ENCODE measurements at regions not wholly inside any gene's neighbourhood (a gene's known extent, or its start where the extent isn't known, plus 50 kb on each side); places are given as distances from the start of the nearest gene placed in this dataset.

DNA sequence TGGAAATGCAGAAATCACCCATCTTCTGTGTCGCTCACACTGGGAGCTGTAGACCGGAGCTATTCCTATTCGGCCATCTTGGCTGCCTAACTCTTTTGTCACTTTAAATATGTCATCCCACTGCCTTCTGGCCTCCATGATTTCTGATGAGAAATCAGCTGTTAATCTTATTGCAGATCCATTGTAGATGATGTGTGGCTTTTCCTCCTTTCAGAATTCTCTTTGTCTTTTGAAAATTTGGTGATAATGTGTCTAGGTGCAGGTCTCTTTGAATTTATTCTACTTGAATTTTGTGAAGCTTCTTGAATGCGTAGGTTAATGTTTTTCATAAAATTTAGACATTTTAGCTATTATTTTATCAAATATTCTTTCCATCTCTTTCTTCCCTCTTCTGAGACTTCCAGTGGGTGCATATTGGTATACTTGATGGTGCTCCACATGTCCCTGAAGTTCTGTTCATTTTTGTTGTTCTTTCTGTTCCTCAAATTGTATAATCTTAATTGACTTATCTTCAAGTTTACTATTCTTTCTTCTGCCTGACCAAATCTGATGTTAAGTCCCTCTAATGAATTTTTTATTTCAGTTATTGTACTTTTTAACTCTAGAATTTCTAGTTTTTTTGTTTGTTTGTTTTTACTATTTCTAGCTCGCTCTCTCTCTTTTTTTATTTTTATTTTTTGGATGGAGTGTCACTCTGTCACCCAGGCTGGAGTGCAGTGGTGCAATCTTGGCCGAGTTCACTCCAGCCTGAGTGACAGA is 90.8 kb upstream of the DLX2 start:
- H3K79me2 ChIP-seq (ENCODE audit: insufficient read depth, low read length), result no peaks in the 10 kb centered on the region
- no peaks in the 10 kb centered on the region for H4K20me1 ChIP-seq (ENCODE audit: insufficient read depth, low read length)
- no peaks in the 10 kb centered on the region; the same call in 1 of the 2 replicates for H3K36me3 ChIP-seq (ENCODE audit: insufficient read depth, low read length)
- no peaks in the 10 kb centered on the region for H3K9me2 ChIP-seq (ENCODE audit: low read depth, low read length)
- H3K27me3 ChIP-seq (ENCODE audit: insufficient read depth, low read length), result 0 out of 2 replicates have a peak, but pooled peaks cover 3% of the 10 kb centered on the region
- H2AFZ ChIP-seq (ENCODE audit: low read length), result no peak overlapping the region
- no peak overlapping the region for H3K4me2 ChIP-seq (ENCODE audit: low read length)
- H3K4me3 ChIP-seq (ENCODE audit: low read depth, low read length, poor library complexity, severe bottlenecking), result no peak overlapping the region
- no peaks in the 10 kb centered on the region for H3F3A ChIP-seq (ENCODE audit: insufficient read depth, low read length)
- TF ChIP-seq, protein P1, sequence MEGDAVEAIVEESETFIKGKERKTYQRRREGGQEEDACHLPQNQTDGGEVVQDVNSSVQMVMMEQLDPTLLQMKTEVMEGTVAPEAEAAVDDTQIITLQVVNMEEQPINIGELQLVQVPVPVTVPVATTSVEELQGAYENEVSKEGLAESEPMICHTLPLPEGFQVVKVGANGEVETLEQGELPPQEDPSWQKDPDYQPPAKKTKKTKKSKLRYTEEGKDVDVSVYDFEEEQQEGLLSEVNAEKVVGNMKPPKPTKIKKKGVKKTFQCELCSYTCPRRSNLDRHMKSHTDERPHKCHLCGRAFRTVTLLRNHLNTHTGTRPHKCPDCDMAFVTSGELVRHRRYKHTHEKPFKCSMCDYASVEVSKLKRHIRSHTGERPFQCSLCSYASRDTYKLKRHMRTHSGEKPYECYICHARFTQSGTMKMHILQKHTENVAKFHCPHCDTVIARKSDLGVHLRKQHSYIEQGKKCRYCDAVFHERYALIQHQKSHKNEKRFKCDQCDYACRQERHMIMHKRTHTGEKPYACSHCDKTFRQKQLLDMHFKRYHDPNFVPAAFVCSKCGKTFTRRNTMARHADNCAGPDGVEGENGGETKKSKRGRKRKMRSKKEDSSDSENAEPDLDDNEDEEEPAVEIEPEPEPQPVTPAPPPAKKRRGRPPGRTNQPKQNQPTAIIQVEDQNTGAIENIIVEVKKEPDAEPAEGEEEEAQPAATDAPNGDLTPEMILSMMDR (IDR thresholded peaks at IDR 0.05; ENCODE audit: low read length), result no peak
- TF ChIP-seq EZH2 (IDR thresholded peaks at IDR 0.05; ENCODE audit: borderline replicate concordance, low read length), result no peak
- H3K9me3 ChIP-seq (ENCODE audit: low read length), result peaks cover 10% of the 10 kb centered on the region; the same call in 1 of the 2 replicates
- H3K9ac ChIP-seq (ENCODE audit: low read length), result no peak overlapping the region
- H3K27ac ChIP-seq (ENCODE audit: low read depth, low read length, poor library complexity, severe bottlenecking), result no peak overlapping the region
- no peaks in the 10 kb centered on the region for H3K4me1 ChIP-seq (ENCODE audit: insufficient read depth, low read length, severe bottlenecking)

DNA sequence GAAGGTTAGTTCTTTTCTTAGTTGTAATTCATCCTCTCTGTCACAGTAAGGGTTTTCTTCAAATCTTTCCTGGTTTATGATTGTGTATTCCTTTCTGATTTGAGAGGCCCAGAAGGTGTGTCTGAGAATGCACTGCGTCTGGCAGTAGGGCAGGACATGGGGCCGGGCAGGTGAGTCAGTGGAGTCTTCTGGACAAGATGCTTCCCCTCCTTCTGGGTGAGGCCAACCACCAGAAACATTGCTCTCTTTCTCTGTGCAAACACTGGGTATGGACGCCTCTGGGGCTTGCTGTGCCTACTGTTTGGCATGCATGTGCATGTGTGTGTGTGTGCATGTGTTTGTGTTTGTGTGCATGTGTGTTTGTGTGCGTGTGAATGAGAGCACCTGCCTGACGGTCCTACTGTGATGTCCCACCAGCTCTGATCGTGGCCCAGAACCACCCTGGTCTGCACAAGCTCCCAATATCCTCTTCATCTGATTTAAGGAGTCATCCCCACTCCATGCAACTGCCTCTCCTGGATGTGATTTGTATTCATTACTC is 93.2 kb upstream of the DLX2 start:
- H3K9me2 ChIP-seq (ENCODE audit: low read depth, low read length), result no peaks in the 10 kb centered on the region
- no peaks in the 10 kb centered on the region for H4K20me1 ChIP-seq (ENCODE audit: insufficient read depth, low read length)
- H3K4me2 ChIP-seq (ENCODE audit: low read length), result no peak overlapping the region
- peaks cover 13% of the 10 kb centered on the region; the same call in 1 of the 2 replicates for H3K9me3 ChIP-seq (ENCODE audit: low read length)
- no peak overlapping the region for H3K9ac ChIP-seq (ENCODE audit: low read length)
- H3F3A ChIP-seq (ENCODE audit: insufficient read depth, low read length), result no peaks in the 10 kb centered on the region
- H2AFZ ChIP-seq (ENCODE audit: low read length), result no peak overlapping the region
- no peak overlapping the region for H3K4me3 ChIP-seq (ENCODE audit: low read depth, low read length, poor library complexity, severe bottlenecking)
- H3K27me3 ChIP-seq (ENCODE audit: insufficient read depth, low read length), result 0 out of 2 replicates have a peak, but pooled peaks cover 3% of the 10 kb centered on the region
- no peaks in the 10 kb centered on the region for H3K4me1 ChIP-seq (ENCODE audit: insufficient read depth, low read length, severe bottlenecking)
- no peaks in the 10 kb centered on the region for H3K79me2 ChIP-seq (ENCODE audit: insufficient read depth, low read length)
- no peak overlapping the region for H3K27ac ChIP-seq (ENCODE audit: low read depth, low read length, poor library complexity, severe bottlenecking)
- no peaks in the 10 kb centered on the region; the same call in 1 of the 2 replicates for H3K36me3 ChIP-seq (ENCODE audit: insufficient read depth, low read length)
- no peak for TF ChIP-seq EZH2 (IDR thresholded peaks at IDR 0.05; ENCODE audit: borderline replicate concordance, low read length)
- TF ChIP-seq, protein P1 (IDR thresholded peaks at IDR 0.05; ENCODE audit: low read length), result no peak

DNA sequence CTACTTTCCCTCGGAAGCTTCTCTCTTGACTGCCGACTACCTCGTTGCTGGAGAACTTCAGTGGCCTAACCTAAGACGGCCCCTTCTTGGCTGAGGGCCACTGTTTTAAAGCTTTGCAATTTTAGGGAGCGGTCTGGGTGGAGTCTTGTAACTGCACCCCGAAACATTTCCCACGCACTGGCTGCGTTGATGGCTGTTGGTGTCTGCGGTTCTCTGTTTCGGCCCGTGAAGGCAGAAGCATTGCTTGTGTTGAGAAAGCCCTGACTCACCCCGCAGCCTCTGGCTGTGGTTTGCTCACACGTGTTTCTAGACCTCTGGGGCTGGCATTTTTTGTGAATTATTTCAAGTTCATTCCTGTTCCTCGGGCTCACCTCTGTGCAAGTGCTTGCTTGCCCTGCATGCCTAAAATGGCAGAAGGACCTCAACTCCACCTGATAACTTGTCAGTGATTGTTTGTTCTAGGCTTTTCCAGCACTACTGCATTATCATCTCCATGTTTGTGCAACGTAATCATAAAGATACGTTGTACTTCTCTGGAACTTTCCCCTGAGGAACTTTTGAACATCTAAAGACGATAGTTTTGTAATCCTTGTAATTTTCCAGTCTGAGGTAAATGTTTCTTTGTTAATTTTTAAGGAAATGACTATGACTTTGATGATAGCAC is 94.2 kb upstream of the DLX2 start:
- Histone ChIP-seq H3K27ac (ENCODE audit: low read depth, low read length, poor library complexity, severe bottlenecking) (no peak overlapping the region), H3F3A (ENCODE audit: insufficient read depth, low read length) (no peaks in the 10 kb centered on the region), H3K27me3 (ENCODE audit: insufficient read depth, low read length) (0 out of 2 replicates have a peak, but pooled peaks cover 3% of the 10 kb centered on the region), H3K9me2 (ENCODE audit: low read depth, low read length) (no peaks in the 10 kb centered on the region), H3K36me3 (ENCODE audit: insufficient read depth, low read length) (no peaks in the 10 kb centered on the region; the same call in 1 of the 2 replicates), H3K4me1 (ENCODE audit: insufficient read depth, low read length, severe bottlenecking) (no peaks in the 10 kb centered on the region), H3K4me2 (ENCODE audit: low read length) (no peak overlapping the region), H3K79me2 (ENCODE audit: insufficient read depth, low read length) (no peaks in the 10 kb centered on the region), H4K20me1 (ENCODE audit: insufficient read depth, low read length) (no peaks in the 10 kb centered on the region), H2AFZ (ENCODE audit: low read length) (no peak overlapping the region), H3K9ac (ENCODE audit: low read length) (no peak overlapping the region), H3K4me3 (ENCODE audit: low read depth, low read length, poor library complexity, severe bottlenecking) (no peak overlapping the region), H3K9me3 (ENCODE audit: low read length) (peaks cover 13% of the 10 kb centered on the region; the same call in 1 of the 2 replicates)
- TF ChIP-seq, protein P1 (IDR thresholded peaks at IDR 0.05; ENCODE audit: low read length), result no peak
- no peak for TF ChIP-seq EZH2 (IDR thresholded peaks at IDR 0.05; ENCODE audit: borderline replicate concordance, low read length)

Measured in OCI-LY1 (cell line).